D721Med (cell line): ENCODE measurements at regions not wholly inside any gene's neighbourhood (a gene's known extent, or its start where the extent isn't known, plus 50 kb on each side); places are given as distances from the start of the nearest gene placed in this dataset.

ENCODE experiments used
- DNase-seq: peaks from one replicate; pipeline ENCODE4 v3.0.0; 2011; ENCODE audit warnings: low spot score; ENCODE audit not compliant: insufficient read length
- FAIRE-seq: peaks from 2 replicates; lab custom pipeline; 2011; peaks lifted over from hg19 to GRCh38; lab: Jason Lieb, UNC
- TF ChIP-seq, protein P1 (sequence below): IDR thresholded peaks from 2 replicates; pipeline ENCODE4 v1.5.1; 2012; ENCODE audit warnings: mild to moderate bottlenecking, control low read depth; ENCODE audit not compliant: insufficient read depth; ENCODE audit errors: missing control alignments

DNA sequence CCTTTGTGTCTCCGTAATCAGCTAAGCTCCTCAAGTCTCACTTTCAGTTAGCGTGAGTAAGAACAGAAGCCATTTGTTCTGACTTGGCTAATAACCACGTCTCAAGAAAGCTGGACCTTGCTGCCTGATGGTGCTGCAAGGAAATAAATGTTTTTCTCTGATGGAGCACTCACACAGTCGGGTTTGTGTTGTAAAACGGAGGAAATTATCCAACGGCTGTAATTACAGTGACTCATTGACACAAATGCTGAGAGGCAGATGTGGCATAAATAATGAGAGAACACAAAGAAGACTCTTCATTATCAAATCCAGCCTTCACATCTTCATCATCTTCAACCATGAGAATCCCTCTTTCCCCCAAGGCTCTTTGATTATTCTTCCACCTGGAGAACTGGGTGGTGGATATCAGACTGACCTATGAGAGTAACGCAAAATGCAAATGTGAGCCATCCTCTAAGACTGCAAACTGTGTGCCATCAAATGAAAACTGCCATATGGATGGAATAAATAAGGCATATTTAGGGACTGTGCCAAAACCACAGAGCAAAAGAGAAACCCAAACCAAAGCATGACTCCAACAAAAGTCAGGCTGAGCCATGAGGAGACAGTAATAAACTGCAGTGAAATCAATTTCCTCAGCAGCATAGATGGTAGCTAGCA lies 252.6 kb downstream of the RND3 start:
- FAIRE-seq (no peak), DNase-seq (no peak)
- TF ChIP-seq, protein P1, sequence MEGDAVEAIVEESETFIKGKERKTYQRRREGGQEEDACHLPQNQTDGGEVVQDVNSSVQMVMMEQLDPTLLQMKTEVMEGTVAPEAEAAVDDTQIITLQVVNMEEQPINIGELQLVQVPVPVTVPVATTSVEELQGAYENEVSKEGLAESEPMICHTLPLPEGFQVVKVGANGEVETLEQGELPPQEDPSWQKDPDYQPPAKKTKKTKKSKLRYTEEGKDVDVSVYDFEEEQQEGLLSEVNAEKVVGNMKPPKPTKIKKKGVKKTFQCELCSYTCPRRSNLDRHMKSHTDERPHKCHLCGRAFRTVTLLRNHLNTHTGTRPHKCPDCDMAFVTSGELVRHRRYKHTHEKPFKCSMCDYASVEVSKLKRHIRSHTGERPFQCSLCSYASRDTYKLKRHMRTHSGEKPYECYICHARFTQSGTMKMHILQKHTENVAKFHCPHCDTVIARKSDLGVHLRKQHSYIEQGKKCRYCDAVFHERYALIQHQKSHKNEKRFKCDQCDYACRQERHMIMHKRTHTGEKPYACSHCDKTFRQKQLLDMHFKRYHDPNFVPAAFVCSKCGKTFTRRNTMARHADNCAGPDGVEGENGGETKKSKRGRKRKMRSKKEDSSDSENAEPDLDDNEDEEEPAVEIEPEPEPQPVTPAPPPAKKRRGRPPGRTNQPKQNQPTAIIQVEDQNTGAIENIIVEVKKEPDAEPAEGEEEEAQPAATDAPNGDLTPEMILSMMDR: no peak

DNA sequence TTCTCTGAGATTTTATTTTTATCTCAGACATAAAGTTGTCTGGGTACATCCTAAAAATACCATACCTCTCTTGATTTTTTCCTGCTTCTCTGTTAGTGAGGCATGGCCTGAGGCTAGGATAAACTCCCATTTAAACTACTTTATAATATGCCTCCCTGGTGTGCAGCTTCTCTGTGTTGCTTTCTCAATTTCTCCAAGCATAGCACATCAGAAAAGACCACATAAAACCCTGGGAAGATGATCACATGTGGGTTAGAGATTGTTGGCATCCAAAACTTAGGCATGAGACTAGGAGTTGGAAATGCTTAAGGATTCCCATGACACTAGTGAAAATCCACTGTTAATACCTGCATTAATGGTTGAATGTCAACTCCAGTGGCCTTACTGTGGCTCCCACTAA lies 254.6 kb downstream of the RND3 start:
- TF ChIP-seq, protein P1: no peak
- no peak for FAIRE-seq
- DNase-seq: no peak

DNA sequence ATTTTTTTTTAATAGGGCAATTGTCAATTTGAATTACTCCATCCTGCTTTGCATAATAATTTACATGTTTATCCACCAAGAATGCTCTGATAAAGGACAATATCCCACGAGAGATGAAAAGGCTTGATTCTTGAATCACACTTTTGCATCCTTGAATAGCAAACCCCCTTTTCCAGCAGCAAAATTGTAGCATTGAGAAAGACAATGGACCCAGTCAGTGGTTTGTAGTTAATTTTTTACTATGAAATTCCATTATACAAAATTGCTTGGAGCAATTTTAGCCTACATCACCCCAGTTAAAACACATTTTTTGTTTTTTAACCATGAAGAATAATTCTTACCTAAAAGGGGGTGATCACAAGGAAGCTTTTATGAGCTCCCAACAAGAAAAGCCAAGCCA lies 255.1 kb downstream of the RND3 start:
- TF ChIP-seq, protein P1: no peak
- FAIRE-seq: no peak
- no peak for DNase-seq

DNA sequence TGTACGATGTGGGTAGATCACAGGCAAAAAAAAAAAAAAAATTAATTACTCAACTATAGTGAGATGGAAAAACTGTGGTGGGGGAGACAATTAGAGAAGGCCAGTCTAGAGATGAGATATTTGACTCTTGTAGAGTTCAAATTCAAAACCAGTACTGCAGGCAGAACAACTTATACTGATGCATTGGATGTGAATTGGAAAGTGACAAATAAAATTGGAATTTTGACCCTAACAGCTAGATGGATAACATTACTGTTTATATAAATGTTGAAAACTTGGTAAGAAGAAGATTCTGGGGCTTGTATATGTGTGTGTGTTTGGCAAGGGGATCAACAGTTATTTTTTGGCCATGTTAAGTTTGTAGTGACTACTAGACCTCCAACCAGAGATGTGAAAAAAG lies 256.9 kb downstream of the RND3 start:
- no peak for DNase-seq
- no peak for FAIRE-seq
- TF ChIP-seq, protein P1: no peak

DNA sequence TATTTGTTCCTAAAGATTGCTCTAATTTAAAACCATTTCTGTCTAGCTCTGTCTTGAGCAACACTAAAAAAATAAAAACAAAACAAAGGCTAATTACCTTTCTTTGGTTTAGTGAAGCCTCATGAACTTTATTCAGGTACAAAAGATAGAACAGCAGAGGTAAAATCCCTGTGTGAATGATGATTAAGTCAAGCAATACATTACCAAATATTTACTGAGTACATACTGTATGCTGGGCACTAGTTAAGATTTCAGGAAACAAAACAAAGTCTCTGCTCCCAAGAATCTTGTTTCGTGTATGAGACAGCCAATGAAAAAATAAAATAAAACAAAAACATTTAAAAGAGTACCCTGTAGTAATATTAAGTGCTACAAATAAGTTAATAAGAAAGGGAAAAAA lies 257.5 kb downstream of the RND3 start:
- no peak for FAIRE-seq
- no peak for DNase-seq
- TF ChIP-seq, protein P1: no peak

DNA sequence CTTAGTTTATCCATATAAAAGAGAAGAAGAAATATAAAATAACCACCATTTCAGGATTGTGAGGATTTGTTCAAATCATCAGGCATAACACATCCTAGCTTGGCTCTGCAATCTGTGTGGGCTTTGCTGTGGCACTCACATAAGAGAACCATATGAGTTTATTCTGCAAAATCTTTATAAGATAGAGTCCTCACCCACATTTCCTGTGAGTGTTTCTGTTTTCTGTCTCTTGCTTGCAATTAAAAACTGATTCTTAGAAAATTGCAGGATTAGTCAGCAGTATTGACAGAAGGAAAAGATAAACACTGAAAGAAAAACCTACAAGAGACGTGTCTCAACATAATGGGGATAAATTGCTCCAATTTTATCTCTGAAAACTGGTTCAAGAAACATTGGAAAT lies 258.5 kb downstream of the RND3 start:
- TF ChIP-seq, protein P1: no peak
- FAIRE-seq (no peak), DNase-seq (no peak)

DNA sequence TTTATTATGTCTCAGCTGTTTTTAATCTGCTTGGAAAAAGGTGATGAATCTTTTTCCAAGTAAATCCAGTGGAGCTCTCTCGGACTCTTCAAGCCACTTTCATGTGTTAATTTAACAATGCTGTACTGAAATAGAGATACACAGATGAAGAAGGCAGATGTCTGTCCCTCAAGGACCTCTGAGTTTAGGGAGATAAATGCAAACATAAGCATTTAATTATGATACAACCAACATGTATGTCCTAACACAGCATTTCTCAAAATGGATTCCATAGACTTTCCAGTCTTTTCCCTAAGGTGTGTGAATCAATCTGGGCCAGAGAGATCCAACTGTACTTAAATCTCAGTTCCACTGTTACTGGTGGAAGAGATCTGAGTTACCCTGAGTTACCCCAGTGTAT lies 262.4 kb downstream of the RND3 start:
- TF ChIP-seq, protein P1: no peak
- FAIRE-seq (no peak), DNase-seq (no peak)
